H9 (cell line): ENCODE measurements at regions not wholly inside any gene's neighbourhood (a gene's known extent, or its start where the extent isn't known, plus 50 kb on each side); places are given as distances from the start of the nearest gene placed in this dataset.

ENCODE experiments used
- DNase-seq: peaks from one replicate; pipeline ENCODE4 v3.0.0-alpha.2; 2017
- H2AFZ ChIP-seq: one replicate; pipeline ENCODE4 v1.6.1; 2013; ENCODE audit warnings: mild to moderate bottlenecking, low read length, control low read depth, moderate library complexity
- H2AK5ac ChIP-seq: 2 replicates; pipeline ENCODE4 v1.6.1; 2013; ENCODE audit warnings: low read length, control low read depth, mixed read lengths; ENCODE audit not compliant: insufficient read length
- H2BK120ac ChIP-seq: one replicate; pipeline ENCODE4 v1.6.1; 2013; ENCODE audit warnings: low read depth, mild to moderate bottlenecking, low read length, control low read depth, inconsistent platforms; ENCODE audit not compliant: poor library complexity, severe bottlenecking
- H2BK12ac ChIP-seq: 2 replicates; pipeline ENCODE4 v1.6.1; 2013; ENCODE audit warnings: low read length, control low read depth, mixed read lengths, low read depth; ENCODE audit not compliant: insufficient read length
- H2BK15ac ChIP-seq: 2 replicates; pipeline ENCODE4 v1.6.1; 2013; ENCODE audit warnings: low read depth, low read length, control low read depth
- H2BK20ac ChIP-seq: one replicate; pipeline ENCODE4 v1.6.1; 2013; ENCODE audit warnings: low read depth, mild to moderate bottlenecking, low read length, control low read depth, inconsistent platforms; ENCODE audit not compliant: poor library complexity, severe bottlenecking
- H2BK5ac ChIP-seq: 2 replicates; pipeline ENCODE4 v1.6.1; 2013; ENCODE audit warnings: low read length, control low read depth, mixed read lengths; ENCODE audit not compliant: insufficient read length
- H3K14ac ChIP-seq: 2 replicates; pipeline ENCODE4 v1.6.1; 2013; ENCODE audit warnings: low read length, control low read depth; ENCODE audit not compliant: insufficient read depth
- H3K18ac ChIP-seq: 2 replicates; pipeline ENCODE4 v1.6.1; 2013; ENCODE audit warnings: low read depth, mild to moderate bottlenecking, mixed read lengths, low read length, control low read depth; ENCODE audit not compliant: insufficient read length
- H3K23ac ChIP-seq: 2 replicates; pipeline ENCODE4 v1.6.1; 2013; ENCODE audit warnings: low read length, control low read depth, mixed read lengths, low read depth; ENCODE audit not compliant: insufficient read length
- H3K23me2 ChIP-seq: 2 replicates; pipeline ENCODE4 v1.6.1; 2013; ENCODE audit warnings: low read depth, mild to moderate bottlenecking, mixed read lengths, low read length, control low read depth; ENCODE audit not compliant: insufficient read length, poor library complexity, severe bottlenecking
- H3K27ac ChIP-seq: 2 replicates; pipeline ENCODE4 v1.5.1; 2013; ENCODE audit warnings: low read length, control low read depth, mixed read lengths, low read depth; ENCODE audit not compliant: insufficient read length
- H3K27me3 ChIP-seq: 2 replicates; pipeline ENCODE4 v1.6.1; 2013; ENCODE audit warnings: low read length, control low read depth, inconsistent platforms; ENCODE audit not compliant: insufficient read depth
- H3K4ac ChIP-seq: 2 replicates; pipeline ENCODE4 v1.6.1; 2013; ENCODE audit warnings: low read depth, mild to moderate bottlenecking, control low read depth, inconsistent platforms, low read length, moderate library complexity
- H3K4me1 ChIP-seq: 2 replicates; pipeline ENCODE4 v1.6.1; 2013; ENCODE audit warnings: low read length, control low read depth, inconsistent platforms; ENCODE audit not compliant: insufficient read depth
- H3K4me2 ChIP-seq: 2 replicates; pipeline ENCODE4 v1.6.1; 2013; ENCODE audit warnings: low read length, control low read depth, mixed read lengths; ENCODE audit not compliant: insufficient read length, insufficient read depth
- H3K56ac ChIP-seq: 2 replicates; pipeline ENCODE4 v1.6.1; 2013; ENCODE audit warnings: low read depth, mild to moderate bottlenecking, mixed read lengths, low read length, control low read depth; ENCODE audit not compliant: insufficient read length
- H3K79me1 ChIP-seq: 2 replicates; pipeline ENCODE4 v1.6.1; 2013; ENCODE audit warnings: low read depth, mild to moderate bottlenecking, moderate library complexity, low read length, control low read depth, inconsistent platforms; ENCODE audit not compliant: insufficient read depth, poor library complexity, severe bottlenecking
- H3K79me2 ChIP-seq: 2 replicates; pipeline ENCODE4 v1.6.1; 2013; ENCODE audit warnings: low read length, control low read depth, inconsistent platforms; ENCODE audit not compliant: insufficient read depth
- H3K9ac ChIP-seq: 2 replicates; pipeline ENCODE4 v1.6.1; 2013; ENCODE audit warnings: low read length, control low read depth, mixed read lengths; ENCODE audit not compliant: insufficient read length; ENCODE audit errors: extremely low read depth
- H3K9me3 ChIP-seq: one replicate; pipeline ENCODE4 v1.6.1; 2013; ENCODE audit warnings: low read depth, low read length, inconsistent platforms; ENCODE audit not compliant: control insufficient read depth
- H3T11ph ChIP-seq: one replicate; pipeline ENCODE4 v1.6.1; 2013; ENCODE audit warnings: mild to moderate bottlenecking, low read length, control low read depth, inconsistent platforms
- H4K20me1 ChIP-seq: one replicate; pipeline ENCODE4 v1.6.1; 2013; ENCODE audit not compliant: control insufficient read depth, insufficient read length, insufficient read depth
- H4K5ac ChIP-seq: 2 replicates; pipeline ENCODE4 v1.6.1; 2013; ENCODE audit warnings: low read depth, mild to moderate bottlenecking, mixed read lengths, low read length, control low read depth; ENCODE audit not compliant: insufficient read length
- H4K8ac ChIP-seq: replicated peaks from 2 replicates; pipeline ENCODE4 v1.6.1; 2013; ENCODE audit warnings: low read length, control low read depth, mixed read lengths, low read depth; ENCODE audit not compliant: insufficient read length
- H4K91ac ChIP-seq: 2 replicates; pipeline ENCODE4 v1.6.1; 2013; ENCODE audit warnings: low read depth, mild to moderate bottlenecking, moderate library complexity, mixed read lengths, low read length, control low read depth; ENCODE audit not compliant: insufficient read length
- H3K27ac Mint-ChIP-seq, 3 experiments: 2 replicates in 2 of 3; 3 replicates in 1 of 3; pipeline ENCODE4 v1.8.0; 2020 to 2021; ENCODE audit warnings: mixed read lengths in 3 of 3, mild to moderate bottlenecking in 1 of 3, moderate library complexity in 1 of 3
- H3K27me3 Mint-ChIP-seq: 2 replicates; pipeline ENCODE4 v1.8.0; 2021; ENCODE audit warnings: low read depth, mild to moderate bottlenecking, moderate library complexity, mixed read lengths
- H3K36me3 Mint-ChIP-seq, 3 experiments: 2 replicates in 2 of 3; 3 replicates in 1 of 3; pipeline ENCODE4 v1.8.0; 2020 to 2021; ENCODE audit warnings: low read depth in 3 of 3, mixed read lengths in 3 of 3; ENCODE audit not compliant: insufficient read depth in 1 of 3
- H3K4me1 Mint-ChIP-seq, 2 experiments: 2 replicates each; pipeline ENCODE4 v1.8.0; 2020; ENCODE audit warnings: mixed read lengths in 2 of 2
- H3K4me3 Mint-ChIP-seq, 2 experiments: 2 replicates in 1 of 2; 3 replicates in 1 of 2; pipeline ENCODE4 v1.8.0; 2020 to 2021; ENCODE audit warnings: mild to moderate bottlenecking in 2 of 2, mixed read lengths in 2 of 2, moderate library complexity in 1 of 2
- H3K9me3 Mint-ChIP-seq, 2 experiments: 2 replicates in 1 of 2; 3 replicates in 1 of 2; pipeline ENCODE4 v1.8.0; 2020; ENCODE audit warnings: mild to moderate bottlenecking in 2 of 2, mixed read lengths in 2 of 2, moderate library complexity in 1 of 2
- CTCF ChIP-seq: fragments of 200-600 bp; sonication (generic); conservative IDR thresholded peaks from 3 replicates; pipeline ENCODE4 v1.8.0; 2021; ENCODE audit warnings: antibody characterized with exemption, mild to moderate bottlenecking
- WGBS: extraction: QIAGEN DNeasy Blood & Tissue Kit; methylation state at CpG from one replicate; pipeline ENCODE4 v1.1.7; 2013; ENCODE audit warnings: missing lambda C conversion rate, low lambda C conversion rate, mixed read lengths; ENCODE audit not compliant: insufficient read length; ENCODE audit errors: extremely low coverage; 5-methylcytosine and 5-hydroxymethylcytosine counted together

- no CpG with 5 or more reads among the region's 3 CpGs for WGBS
- Histone ChIP-seq H2BK12ac (no peak overlapping the region), H4K8ac (no peak overlapping the region), H3K4me2 (no peak overlapping the region), H2BK15ac (no peak overlapping the region), H2AK5ac (no peak overlapping the region), H3K9ac (no peak overlapping the region), H2BK5ac (no peak overlapping the region), H3K27ac (no peak overlapping the region), H4K91ac (no peak overlapping the region), H3K14ac (no peak overlapping the region), H4K5ac (no peak overlapping the region), H3K79me1 (no peaks in the 10 kb centered on the region), H3K56ac (no peak overlapping the region), H3K9me3 (no peaks in the 10 kb centered on the region), H3K23ac (no peak overlapping the region), H3K79me2 (no peaks in the 10 kb centered on the region; the same call in 1 of the 2 replicates), H3K23me2 (no peaks in the 10 kb centered on the region), H3K18ac (no peak overlapping the region), H2BK120ac (no peak overlapping the region), H3K4ac (no peak overlapping the region), H4K20me1 (no peaks in the 10 kb centered on the region), H3T11ph (no peak overlapping the region), H3K27me3 (no peaks in the 10 kb centered on the region), H2AFZ (no peak overlapping the region), H2BK20ac (no peak overlapping the region), H3K4me1 (no peaks in the 10 kb centered on the region)
- H3K9me3 Mint-ChIP-seq: peaks cover 3 to 7% of the 10 kb centered on the region in 2 experiments; a peak in 4 of 5 replicates
- DNase-seq: no peak
- peaks cover 2 to 5% of the 10 kb centered on the region in 2 experiments for H3K4me1 Mint-ChIP-seq
- H3K4me3 Mint-ChIP-seq: no peak overlapping the region
- peaks cover 2% of the 10 kb centered on the region for H3K27me3 Mint-ChIP-seq
- H3K27ac Mint-ChIP-seq: no peak overlapping the region
- TF ChIP-seq CTCF: no peak
- H3K36me3 Mint-ChIP-seq: no peaks in the 10 kb centered on the region; a peak in 1 of 7 replicates
These were observed 183.1 kb upstream of the ARX start for GRCh38 chrX:25198891-25199290.
